Hematopoietic multipotent progenitor cell treated with erythropoietin and hydrocortisone succinate and interleukin-3 and kit ligand, for 4 days (in vitro differentiated cells): ENCODE measurements at regions not wholly inside any gene's neighbourhood (a gene's known extent, or its start where the extent isn't known, plus 50 kb on each side); places are given as distances from the start of the nearest gene placed in this dataset.

Experiments used
- DNase-seq: peaks from one replicate; pipeline ENCODE4 v3.0.0-alpha.2; 2015

DNA sequence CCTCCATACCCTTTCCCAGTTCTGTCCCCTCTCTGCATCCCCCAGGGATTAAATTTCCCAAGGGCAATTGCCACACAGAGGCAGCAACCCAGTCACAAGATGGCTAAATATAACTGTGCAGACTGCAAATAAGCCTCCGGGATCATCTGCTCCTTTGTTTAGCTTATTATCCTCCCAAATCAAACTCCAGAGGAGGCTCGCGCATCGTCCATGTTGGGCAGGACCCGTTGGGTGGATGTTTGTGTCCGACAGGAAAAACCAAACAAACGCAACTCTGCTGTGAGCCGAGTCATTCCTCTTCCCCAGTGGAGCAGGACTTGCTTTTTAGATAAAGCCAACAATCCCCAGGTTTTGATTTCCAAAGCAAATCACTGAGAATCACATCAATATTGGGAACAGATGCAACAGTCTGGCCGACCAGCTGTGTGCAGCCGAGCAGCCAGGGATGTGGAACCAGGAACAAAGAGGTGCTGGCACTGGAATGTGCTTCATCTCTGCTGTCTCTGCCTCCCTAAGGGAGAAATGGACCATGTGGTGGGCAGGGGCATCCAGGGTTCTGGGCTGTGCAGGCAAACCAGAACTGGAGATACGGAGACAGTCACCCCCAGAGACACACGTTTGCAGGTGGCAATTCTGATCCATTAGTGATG, 89.8 kb downstream of the PTTG1 start:
- no peak for DNase-seq
